Uterus (tissue), 3 donors: ENCODE measurements at regions not wholly inside any gene's neighbourhood (a gene's known extent, or its start where the extent isn't known, plus 50 kb on each side); places are given as distances from the start of the nearest gene placed in this dataset.

Experiments used
- DNase-seq, 2 donors: peaks; one replicate each; pipeline ENCODE4 v3.0.0-alpha.2; 2019 to 2020
- H3K27ac ChIP-seq, 2 donors: fragments of 200-600 bp; sonication (generic); 1 replicate in 1 of 2; 2 replicates in 1 of 2; pipeline ENCODE4 v1.5.1; 2016 to 2018
- H3K27me3 ChIP-seq, 2 donors: fragments of 200-600 bp; sonication (generic); one replicate each; pipeline ENCODE4 v1.5.1; 2018 to 2019; ENCODE audit warnings: control low read depth in 1 of 2
- H3K36me3 ChIP-seq, 2 donors: fragments of 200-600 bp; sonication (generic); one replicate each; pipeline ENCODE4 v1.5.1; 2019; ENCODE audit warnings: control low read depth in 1 of 2
- H3K4me1 ChIP-seq, 2 donors: fragments of 200-600 bp; sonication (generic); one replicate each; pipeline ENCODE4 v1.5.1; 2018 to 2019; ENCODE audit warnings: control low read depth in 1 of 2
- H3K4me3 ChIP-seq, 2 donors: fragments of 200-600 bp; sonication (generic); 1 replicate in 1 of 2; 2 replicates in 1 of 2; pipeline ENCODE4 v1.5.1; 2018 to 2019; ENCODE audit warnings: mild to moderate bottlenecking in 1 of 2
- H3K9me3 ChIP-seq, 2 donors: fragments of 200-600 bp; sonication (generic); one replicate each; pipeline ENCODE4 v1.5.1; 2019; ENCODE audit warnings: control low read depth in 1 of 2
- CTCF ChIP-seq, 4 experiments: fragments of 200-600 bp in 2 of 4; fragments of 450-650 bp in 2 of 4; sonication (generic) in 2 of 4; IDR thresholded peaks; one replicate each; pipeline ENCODE4 v1.5.1; 2016 to 2019; ENCODE audit warnings: antibody characterized with exemption in 4 of 4, mild to moderate bottlenecking in 2 of 4, moderate library complexity in 1 of 4
- POLR2A ChIP-seq, 2 donors: fragments of 450-650 bp; IDR thresholded peaks; one replicate each; pipeline ENCODE4 v1.6.1; 2016; ENCODE audit warnings: antibody characterized with exemption in 2 of 2, mild to moderate bottlenecking in 1 of 2, moderate library complexity in 1 of 2
- intact Hi-C: fragments of 100-400 bp; cut with DNase I; formaldehyde crosslinking; loops from one replicate; pipeline ENCODE4 v1.15.1; 2023; ENCODE audit warnings: low total_unique reads
- donor health status: DM: yes; HTN: yes; CAD: no.

- H3K4me1 ChIP-seq, result no peaks in the 10 kb centered on the region
- TF ChIP-seq POLR2A (IDR thresholded peaks at IDR 0.05) (no peak), CTCF (IDR thresholded peaks at IDR 0.05) (no peak)
- H3K27ac ChIP-seq, result no peak overlapping the region
- intact Hi-C loops, result no loop called here
- no peaks in the 10 kb centered on the region for H3K9me3 ChIP-seq
- H3K36me3 ChIP-seq, result no peaks in the 10 kb centered on the region
- DNase-seq, result no peak
- no peak overlapping the region for H3K4me3 ChIP-seq
- no peaks in the 10 kb centered on the region for H3K27me3 ChIP-seq
Observed at GRCh38 chr10:31720546-31720945, 208.1 kb downstream of the ARHGAP12 start.

- no peak for TF ChIP-seq POLR2A (IDR thresholded peaks at IDR 0.05)
- TF ChIP-seq CTCF (IDR thresholded peaks at IDR 0.05), result no peak
- intact Hi-C loops, result no loop called here
- peak overlapping the region; percentile 81 to 82 for H3K27ac ChIP-seq
- peaks cover 12 to 21% of the 10 kb centered on the region in 2 donors for H3K4me1 ChIP-seq
- H3K36me3 ChIP-seq, result no peaks in the 10 kb centered on the region
- DNase-seq, result no peak
- H3K27me3 ChIP-seq, result no peaks in the 10 kb centered on the region
- H3K4me3 ChIP-seq, result no peak overlapping the region
- peaks cover 0 to 5% of the 10 kb centered on the region in 2 donors for H3K9me3 ChIP-seq
Observed at GRCh38 chr10:31709476-31709875, 219.2 kb downstream of the ARHGAP12 start.

GRCh38 chr10:31709028-31709427 is 219.6 kb downstream of the ARHGAP12 start:
- intact Hi-C loops, result no loop called here

GRCh38 chr10:31708474-31708873 is 220.2 kb downstream of the ARHGAP12 start:
- Histone ChIP-seq H3K9me3 (peaks cover 0 to 5% of the 10 kb centered on the region in 2 donors), H3K27me3 (no peaks in the 10 kb centered on the region), H3K36me3 (no peaks in the 10 kb centered on the region), H3K4me3 (no peak overlapping the region), H3K4me1 (peaks cover 12 to 21% of the 10 kb centered on the region in 2 donors), H3K27ac (peak overlapping the region; percentile 81 to 82)
- DNase-seq, result no peak
- intact Hi-C loops, result no loop called here
- no peak for TF ChIP-seq CTCF (IDR thresholded peaks at IDR 0.05)
- no peak for TF ChIP-seq POLR2A (IDR thresholded peaks at IDR 0.05)

More at GRCh38 chr10:31709028-31709427, 219.6 kb downstream of the ARHGAP12 start:
- no peak overlapping the region for H3K4me3 ChIP-seq
- H3K9me3 ChIP-seq, result peaks cover 0 to 5% of the 10 kb centered on the region in 2 donors
- H3K27ac ChIP-seq, result peak overlapping the region; percentile 81 to 82
- peaks cover 12 to 21% of the 10 kb centered on the region in 2 donors for H3K4me1 ChIP-seq
- H3K27me3 ChIP-seq, result no peaks in the 10 kb centered on the region
- no peak for TF ChIP-seq POLR2A (IDR thresholded peaks at IDR 0.05)
- peak in 2 of 4 experiments; percentile 9 to 21 for TF ChIP-seq CTCF (IDR thresholded peaks at IDR 0.05)
- H3K36me3 ChIP-seq, result no peaks in the 10 kb centered on the region
- DNase-seq, result no peak

- DNase-seq, result no peak
- TF ChIP-seq CTCF (IDR thresholded peaks at IDR 0.05) (no peak), POLR2A (IDR thresholded peaks at IDR 0.05) (no peak)
- Histone ChIP-seq H3K27ac (peak overlapping the region; percentile 81 to 82), H3K36me3 (no peaks in the 10 kb centered on the region), H3K9me3 (peaks cover 0 to 5% of the 10 kb centered on the region in 2 donors), H3K27me3 (no peaks in the 10 kb centered on the region), H3K4me3 (no peak overlapping the region), H3K4me1 (peaks cover 12 to 21% of the 10 kb centered on the region in 2 donors)
- intact Hi-C loops, result no loop called here
Observed at GRCh38 chr10:31708046-31708445, 220.6 kb downstream of the ARHGAP12 start.
